HCT116 (cell line): ENCODE measurements at regions not wholly inside any gene's neighbourhood (a gene's known extent, or its start where the extent isn't known, plus 50 kb on each side); places are given as distances from the start of the nearest gene placed in this dataset.

Experiments used
- ATAC-seq: fragments of 200-7000 bp; cut with Tn5 transposase; 2 replicates; pipeline ENCODE4 v1.9.1; 2020; ENCODE audit warnings: mild to moderate bottlenecking, moderate library complexity
- BruUV-seq: library from RNA; stranded (reverse); fragments of 400-500 nt; replicated peaks from 2 replicates; lab custom pipeline; 2021; lab: Mats Ljungman, UMichigan
- CTCF ChIA-PET: fragments of 300-600 bp; sonication (Branson Sonifier 250); formaldehyde crosslinking; loops from one replicate; lab custom pipeline; 2021; ENCODE audit warnings: antibody characterized with exemption; lab: Charles Lee
- POLR2A ChIA-PET: fragments of 300-600, 350-600 bp; sonication (Branson Sonifier 250); formaldehyde crosslinking; loops from one replicate; lab custom pipeline; 2021; ENCODE audit warnings: antibody characterized with exemption; lab: Charles Lee
- RAD21 ChIA-PET, 2 experiments: fragments of 300-600 bp; sonication (Branson Sonifier 250); formaldehyde crosslinking; loops; one replicate each; lab custom pipeline; 2023; ENCODE audit warnings: low total read pairs in 2 of 2; ENCODE audit not compliant: uncharacterized antibody in 2 of 2, unreplicated experiment in 2 of 2, low non-redundant PET in 1 of 2; lab: Charles Lee
- DNase-seq: peaks from one replicate; pipeline ENCODE4 v3.0.0-alpha.2; 2010; ENCODE audit warnings: low read depth, low spot score
- H2AFZ ChIP-seq: fragments of 200-600 bp; shearing (Covaris generic), sonication (generic); 2 replicates; pipeline ENCODE4 v1.6.1; 2017; ENCODE audit warnings: low read depth, mixed run types, mixed read lengths, antibody characterized with exemption, low read length; ENCODE audit not compliant: poor library complexity, severe bottlenecking
- H3K27ac ChIP-seq: 2 replicates; pipeline ENCODE4 v1.5.1; 2012; ENCODE audit warnings: low read depth, low read length
- H3K27me3 ChIP-seq: fragments of 200-600 bp; sonication (generic); 2 replicates; pipeline ENCODE4 v1.6.1; 2016; ENCODE audit warnings: mixed run types, low read length, mixed read lengths; ENCODE audit not compliant: insufficient read depth
- H3K36me3 ChIP-seq, 2 experiments: fragments of 200-500 bp in 1 of 2; fragments of 200-600 bp in 1 of 2; sonication (Bioruptor generic) in 1 of 2; sonication (generic) in 1 of 2; 2 replicates each; pipeline versions ENCODE4 v1.5.1 to v1.6.1; 2014 to 2016; ENCODE audit warnings: low read length in 2 of 2, inconsistent platforms in 1 of 2, mixed read lengths in 1 of 2, mixed run types in 1 of 2; ENCODE audit not compliant: insufficient read depth in 2 of 2, control insufficient read depth in 1 of 2
- H3K4me1 ChIP-seq, 2 experiments: fragments of 200-600 bp in 1 of 2; sonication (generic) in 1 of 2; 2 replicates each; pipeline versions ENCODE4 v1.5.1 to v1.6.1; 2012 to 2017; ENCODE audit warnings: low read length in 2 of 2, inconsistent platforms in 1 of 2, mild to moderate bottlenecking in 1 of 2, mixed read lengths in 1 of 2, mixed run types in 1 of 2, moderate library complexity in 1 of 2; ENCODE audit not compliant: insufficient read depth in 2 of 2, control insufficient read depth in 1 of 2
- H3K4me2 ChIP-seq: fragments of 200-600 bp; sonication (generic); 2 replicates; pipeline ENCODE4 v1.6.1; 2017; ENCODE audit warnings: mixed run types, low read length, mixed read lengths
- H3K4me3 ChIP-seq, 2 experiments: fragments of 200-600 bp in 1 of 2; sonication (generic) in 1 of 2; replicated peaks in 1 of 2; 2 replicates each; pipeline ENCODE4 v1.5.1; 2011 to 2016; ENCODE audit warnings: low read length in 2 of 2, control low read depth in 1 of 2, low read depth in 1 of 2, mild to moderate bottlenecking in 1 of 2, mixed read lengths in 1 of 2, mixed run types in 1 of 2
- H3K79me2 ChIP-seq: fragments of 200-600 bp; sonication (generic); 2 replicates; pipeline ENCODE4 v1.6.1; 2017; ENCODE audit warnings: mild to moderate bottlenecking, mixed run types, low read length, moderate library complexity, mixed read lengths; ENCODE audit not compliant: insufficient read depth
- H3K9ac ChIP-seq: fragments of 200-600 bp; sonication (generic); 2 replicates; pipeline ENCODE4 v1.6.1; 2016; ENCODE audit warnings: low read length, mixed read lengths
- H3K9me2 ChIP-seq: fragments of 200-600 bp; sonication (generic), shearing (Covaris generic); 2 replicates; pipeline ENCODE4 v1.6.1; 2017; ENCODE audit warnings: mixed run types, mild to moderate bottlenecking, moderate library complexity; ENCODE audit not compliant: insufficient read depth
- H3K9me3 ChIP-seq, 2 experiments: fragments of 200-500 bp in 1 of 2; fragments of 200-600 bp in 1 of 2; sonication (Bioruptor generic) in 1 of 2; sonication (generic) in 1 of 2; 2 replicates each; pipeline ENCODE4 v1.6.1; 2014 to 2017; ENCODE audit warnings: low read length in 2 of 2, mixed read lengths in 2 of 2, inconsistent platforms in 1 of 2, low read depth in 1 of 2, mild to moderate bottlenecking in 1 of 2, mixed run types in 1 of 2, moderate library complexity in 1 of 2; ENCODE audit not compliant: control insufficient read depth in 1 of 2, insufficient read depth in 1 of 2
- H4K20me1 ChIP-seq: fragments of 200-600 bp; sonication (generic), shearing (Covaris generic); 2 replicates; pipeline ENCODE4 v1.6.1; 2017; ENCODE audit warnings: mixed run types, mild to moderate bottlenecking, moderate library complexity; ENCODE audit not compliant: insufficient read depth
- ATF3 ChIP-seq: IDR thresholded peaks from 2 replicates; pipeline ENCODE4 v1.6.1; 2012
- CBX3 ChIP-seq: IDR thresholded peaks from 2 replicates; pipeline ENCODE4 v1.6.1; 2012; ENCODE audit warnings: low read depth
- CEBPB ChIP-seq: IDR thresholded peaks from 2 replicates; pipeline ENCODE4 v1.6.1; 2012; ENCODE audit warnings: low read depth
- EGR1 ChIP-seq: IDR thresholded peaks from 2 replicates; pipeline ENCODE4 v1.6.1; 2012; ENCODE audit warnings: low read depth
- ELF1 ChIP-seq: IDR thresholded peaks from 2 replicates; pipeline ENCODE4 v1.6.1; 2012; ENCODE audit warnings: low read depth, borderline replicate concordance
- EZH2 ChIP-seq: fragments of 200-600 bp; sonication (generic); IDR thresholded peaks from 2 replicates; pipeline ENCODE4 v1.6.1; 2017; ENCODE audit warnings: antibody characterized with exemption, mixed run types
- FOSL1 ChIP-seq: IDR thresholded peaks from 2 replicates; pipeline ENCODE4 v1.6.1; 2012; ENCODE audit warnings: low read depth
- POLR2A ChIP-seq: IDR thresholded peaks from 2 replicates; pipeline ENCODE4 v1.7.0; 2011; ENCODE audit warnings: borderline replicate concordance; ENCODE audit not compliant: insufficient read depth, insufficient read length; ENCODE audit errors: extremely low read depth
- SIN3A ChIP-seq: IDR thresholded peaks from 2 replicates; pipeline ENCODE4 v1.6.1; 2012; ENCODE audit warnings: low read depth
- SP1 ChIP-seq: IDR thresholded peaks from 2 replicates; pipeline ENCODE4 v1.6.1; 2012; ENCODE audit warnings: low read depth
- SRF ChIP-seq: IDR thresholded peaks from 2 replicates; pipeline ENCODE4 v1.6.1; 2012; ENCODE audit warnings: low read depth
- YY1 ChIP-seq: IDR thresholded peaks from 2 replicates; pipeline ENCODE4 v1.6.1; 2011; ENCODE audit warnings: low read length, low read depth, moderate library complexity, mild to moderate bottlenecking; ENCODE audit not compliant: insufficient replicate concordance; ENCODE audit errors: extremely low read depth
- ZBTB33 ChIP-seq: IDR thresholded peaks from 2 replicates; pipeline ENCODE4 v1.6.1; 2011; ENCODE audit warnings: mild to moderate bottlenecking, low read length, moderate library complexity; ENCODE audit not compliant: insufficient replicate concordance; ENCODE audit errors: extremely low read depth
- ZFX ChIP-seq: fragments of 450-650 bp; IDR thresholded peaks from 2 replicates; pipeline ENCODE4 v1.6.1; 2017
- ZNF274 ChIP-seq: fragments of 200-500 bp; sonication (Bioruptor generic); IDR thresholded peaks from 2 replicates; pipeline ENCODE4 v1.6.1; 2014; ENCODE audit warnings: mild to moderate bottlenecking, low read depth, low read length, inconsistent platforms
- intact Hi-C: fragments of 100-400 bp; cut with micrococcal nuclease; formaldehyde crosslinking; loops from 2 replicates; pipeline ENCODE4 v1.10.0; 2022

GRCh38 chr6:126210398-126211075, 129.4 kb upstream of the CENPW start:
- Histone ChIP-seq H3K27me3 (no peaks in the 10 kb centered on the region), H3K4me1 (no peaks in the 10 kb centered on the region), H3K36me3 (no peaks in the 10 kb centered on the region), H4K20me1 (no peaks in the 10 kb centered on the region), H3K9ac (no peak overlapping the region), H3K79me2 (no peaks in the 10 kb centered on the region), H2AFZ (no peak overlapping the region), H3K4me2 (no peak overlapping the region), H3K9me3 (no peaks in the 10 kb centered on the region), H3K9me2 (no peaks in the 10 kb centered on the region), H3K4me3 (no peak overlapping the region), H3K27ac (no peak overlapping the region)
- DNase-seq (no peak), ATAC-seq (no peak)
- CTCF ChIA-PET: no interaction called here
- RAD21 ChIA-PET: no interaction called here
- no TSS peak for BruUV-seq
- intact Hi-C loops: no loop called here
- TF ChIP-seq ZNF274 (no peak), CBX3 (no peak), ELF1 (no peak), SP1 (no peak), ZFX (no peak), EZH2 (no peak), SRF (no peak), EGR1 (no peak), FOSL1 (no peak), ATF3 (no peak), SIN3A (no peak), CEBPB (no peak), ZBTB33 (no peak), YY1 (no peak), POLR2A (no peak)
- POLR2A ChIA-PET: no interaction called here
